Fibroblast of the conjunctiva (primary cell): ENCODE measurements at regions not wholly inside any gene's neighbourhood (a gene's known extent, or its start where the extent isn't known, plus 50 kb on each side); places are given as distances from the start of the nearest gene placed in this dataset.

Experiments used
- DNase-seq: peaks from one replicate; pipeline ENCODE4 v3.0.0-alpha.2; 2010; ENCODE audit warnings: low read depth

DNA sequence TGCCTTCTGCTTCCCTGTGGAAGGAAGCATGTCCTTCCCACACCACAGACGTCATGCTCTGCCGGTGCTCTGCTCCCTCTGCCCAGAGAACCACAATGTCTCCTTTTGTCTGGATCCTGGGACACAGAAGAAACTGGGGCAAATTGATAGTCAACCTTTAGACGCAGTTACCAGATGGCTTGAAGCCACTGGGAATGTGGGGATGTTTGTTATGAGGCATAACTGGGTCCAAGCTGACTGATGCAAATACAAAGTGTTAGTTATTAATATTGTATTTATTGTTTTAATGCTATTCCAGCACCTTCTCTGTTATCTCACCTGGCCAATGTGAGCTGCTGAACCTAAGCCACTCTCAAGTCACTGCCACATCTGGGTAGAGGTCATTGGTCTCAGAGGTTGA, 322.2 kb downstream of the SHANK2 start:
- no peak for DNase-seq

DNA sequence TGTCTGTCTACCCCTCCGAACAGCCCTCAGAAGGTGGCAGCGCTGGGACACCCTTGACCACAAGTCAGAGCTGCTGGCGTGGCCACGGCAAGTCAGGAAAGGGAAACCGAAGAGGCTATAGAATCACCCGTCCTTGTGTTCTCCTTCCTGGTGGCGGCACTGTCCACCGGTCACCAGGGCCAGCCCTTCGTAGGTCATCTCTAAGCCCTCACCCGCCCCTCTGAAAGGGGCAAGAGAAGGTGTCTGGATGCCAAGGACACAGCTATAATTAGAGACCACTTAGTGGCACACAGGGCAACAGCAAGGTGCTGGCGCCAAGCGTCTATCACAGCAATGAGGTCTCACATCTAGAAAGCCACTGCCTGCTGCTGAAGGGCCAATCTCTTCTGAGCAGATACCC, 320.9 kb downstream of the SHANK2 start:
- DNase-seq, result no peak

DNA sequence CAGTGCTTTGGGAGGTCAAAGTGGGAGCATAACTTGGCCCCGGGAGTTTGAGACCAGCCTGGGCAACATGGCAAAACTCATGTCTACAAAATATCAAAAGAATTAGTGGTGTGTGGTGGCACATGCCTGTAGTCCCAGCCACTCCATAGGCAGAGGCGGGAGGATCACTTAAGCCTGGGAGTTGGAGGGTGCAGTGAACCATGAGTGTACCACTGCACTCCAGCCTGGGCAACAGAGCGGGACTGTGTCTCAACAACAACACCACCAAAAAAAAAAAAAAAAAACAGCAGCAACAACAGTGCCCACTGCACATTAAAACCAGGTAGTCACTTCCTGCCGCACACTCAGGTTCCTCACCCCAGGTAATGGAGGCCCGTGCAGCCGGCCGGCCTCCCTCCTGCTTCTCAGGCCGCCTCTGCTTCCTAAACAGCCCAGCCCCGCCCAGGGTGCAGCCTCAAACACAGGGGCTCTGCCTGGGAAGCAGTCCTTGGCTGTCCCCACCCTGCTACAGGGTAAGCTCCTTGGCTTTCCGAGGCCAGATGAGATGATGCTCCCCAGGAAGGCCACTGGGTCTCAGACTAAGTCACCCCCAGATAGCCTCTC, 318.3 kb downstream of the SHANK2 start:
- no peak for DNase-seq

DNA sequence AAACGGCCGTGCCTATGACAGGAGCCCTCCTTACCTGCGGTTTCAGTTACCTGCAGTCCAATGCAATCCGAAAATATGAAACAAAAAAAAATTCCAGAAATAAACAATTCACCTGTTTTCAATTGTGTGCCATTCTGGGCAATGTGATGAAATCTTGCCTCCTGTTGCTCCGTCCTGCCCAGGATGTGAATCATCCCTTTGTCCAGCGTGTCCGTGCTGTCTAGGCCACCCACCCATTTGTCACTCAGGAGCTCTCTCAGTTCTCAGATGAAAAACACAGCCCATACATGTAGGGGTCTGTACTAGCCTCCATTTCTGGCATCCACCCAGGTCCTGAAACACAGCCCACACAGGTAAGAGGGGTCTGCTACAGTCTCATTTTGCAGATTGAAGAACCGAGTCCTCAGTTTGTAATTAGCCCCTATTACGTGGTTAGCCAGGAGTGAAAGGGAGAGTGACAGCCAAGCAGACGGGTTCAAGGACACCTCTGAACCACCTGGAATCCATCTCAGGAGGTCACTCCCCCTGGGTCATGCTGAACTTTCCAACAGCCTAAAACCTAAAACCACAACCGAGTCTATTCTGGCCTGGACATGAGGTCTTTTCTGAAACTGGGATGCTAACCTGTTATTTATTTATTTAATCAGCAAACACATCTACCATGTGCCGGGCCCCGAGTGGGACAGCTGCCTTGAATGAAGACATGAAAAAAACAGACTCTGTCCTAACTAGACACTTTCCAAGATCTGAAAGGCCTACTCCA, 317.2 kb downstream of the SHANK2 start:
- no peak for DNase-seq

DNA sequence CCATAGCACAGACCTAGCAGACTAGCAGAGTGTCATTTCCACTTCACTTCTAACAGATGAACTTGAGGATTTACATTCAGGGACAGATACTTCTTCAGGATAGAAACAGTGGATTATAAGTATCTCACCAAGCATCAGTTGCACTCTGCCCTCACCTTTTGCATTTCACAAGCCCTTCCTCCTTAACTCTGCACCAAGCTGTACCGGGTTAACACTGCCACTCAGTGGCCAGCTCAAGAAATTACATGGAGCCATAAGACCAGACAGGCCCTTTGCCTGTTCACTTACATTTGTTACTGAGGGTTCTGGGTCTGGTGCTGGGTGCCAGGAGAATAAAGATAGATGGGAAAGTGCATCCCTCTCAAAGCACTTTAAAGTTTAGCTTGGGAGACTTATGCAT, 309.8 kb downstream of the SHANK2 start:
- DNase-seq, result no peak

DNA sequence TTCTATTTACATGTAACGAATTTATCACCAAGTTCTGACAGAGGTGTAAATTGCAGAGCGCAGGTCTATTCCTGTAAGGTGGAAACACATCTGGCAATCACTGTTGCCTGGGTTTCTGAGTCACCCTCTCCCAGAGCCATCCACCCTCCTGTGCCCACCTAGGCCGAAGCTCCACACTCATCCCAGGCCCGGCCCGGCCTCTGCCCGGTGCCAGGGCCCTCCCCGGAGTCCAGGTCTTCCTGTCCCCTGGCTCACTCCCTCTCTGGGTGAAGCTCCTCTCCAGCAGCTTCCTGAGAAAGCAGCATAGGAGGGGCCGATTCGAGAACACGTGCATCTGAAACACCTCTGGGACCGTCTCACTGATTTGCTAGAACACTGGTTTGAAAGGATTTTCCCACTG, 308.2 kb downstream of the SHANK2 start:
- no peak for DNase-seq

DNA sequence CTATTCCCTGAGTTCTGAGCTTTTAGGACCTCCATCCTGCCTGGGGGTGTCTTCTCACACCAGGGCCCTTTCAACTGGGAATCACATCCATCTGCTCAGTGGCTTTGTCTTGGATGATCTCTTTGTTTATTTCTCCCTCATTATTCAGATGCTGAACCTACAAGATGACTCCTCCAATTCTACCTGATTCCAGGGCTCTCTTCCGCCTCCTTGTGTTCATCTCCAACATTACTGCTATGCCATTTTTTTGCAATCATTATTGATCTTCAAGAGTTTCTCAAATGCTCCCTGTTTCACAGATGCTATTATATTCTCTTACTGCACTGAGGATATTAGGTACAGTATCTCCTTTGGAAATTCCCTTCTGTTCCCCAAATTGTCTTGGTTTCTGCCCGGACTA, 307.7 kb downstream of the SHANK2 start:
- DNase-seq, result no peak

DNA sequence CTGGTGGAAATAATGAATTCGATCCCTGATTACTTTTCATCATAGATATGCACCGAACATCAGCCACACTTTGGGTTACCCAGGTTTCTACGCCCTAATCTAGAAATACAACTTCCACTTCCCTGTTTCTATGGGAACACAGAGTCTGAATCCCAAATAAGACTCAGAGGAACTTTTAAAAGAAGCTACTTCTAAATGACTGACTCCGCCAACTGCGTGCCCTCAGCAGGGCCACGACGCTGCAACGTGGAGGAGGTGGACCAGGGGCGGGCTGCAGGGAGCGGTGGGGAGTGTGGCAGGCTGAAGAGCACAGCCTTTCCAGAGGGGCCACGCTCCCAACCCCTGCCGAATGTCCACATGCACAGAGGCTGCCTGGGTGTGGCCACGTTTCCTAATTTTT, 304.0 kb downstream of the SHANK2 start:
- DNase-seq, result no peak

DNA sequence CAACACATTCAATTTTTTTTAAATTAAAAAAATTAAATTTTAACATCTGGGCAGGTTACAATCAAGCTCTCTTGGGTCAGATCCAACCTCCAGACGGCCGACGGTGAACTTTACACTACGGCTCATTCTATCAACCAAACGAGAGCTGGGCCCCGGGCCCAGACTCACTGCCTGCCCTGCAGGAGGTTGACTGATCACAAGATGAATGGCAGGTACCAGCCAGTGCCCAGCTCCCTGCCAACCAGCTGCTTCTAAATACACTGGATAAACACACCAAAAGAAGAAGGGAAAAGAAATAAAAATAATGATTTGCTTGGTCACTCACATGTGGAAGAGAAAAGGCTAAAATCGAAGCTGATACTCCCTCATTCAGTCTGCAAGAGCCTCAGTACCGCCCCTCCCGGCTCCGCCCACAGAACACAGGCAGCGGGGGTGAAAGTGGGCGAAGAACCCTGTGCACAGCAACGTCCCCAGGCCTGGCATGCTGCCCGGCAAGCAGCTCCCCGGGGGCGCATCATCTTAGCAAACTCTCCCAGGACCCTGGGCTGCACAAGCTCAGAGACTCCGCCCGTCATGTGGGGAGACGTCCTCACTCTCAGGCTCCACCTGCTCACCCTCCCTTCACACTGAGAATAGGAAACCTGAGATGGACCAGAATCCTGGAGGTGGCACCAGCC, 303.4 kb downstream of the SHANK2 start:
- DNase-seq, result no peak

DNA sequence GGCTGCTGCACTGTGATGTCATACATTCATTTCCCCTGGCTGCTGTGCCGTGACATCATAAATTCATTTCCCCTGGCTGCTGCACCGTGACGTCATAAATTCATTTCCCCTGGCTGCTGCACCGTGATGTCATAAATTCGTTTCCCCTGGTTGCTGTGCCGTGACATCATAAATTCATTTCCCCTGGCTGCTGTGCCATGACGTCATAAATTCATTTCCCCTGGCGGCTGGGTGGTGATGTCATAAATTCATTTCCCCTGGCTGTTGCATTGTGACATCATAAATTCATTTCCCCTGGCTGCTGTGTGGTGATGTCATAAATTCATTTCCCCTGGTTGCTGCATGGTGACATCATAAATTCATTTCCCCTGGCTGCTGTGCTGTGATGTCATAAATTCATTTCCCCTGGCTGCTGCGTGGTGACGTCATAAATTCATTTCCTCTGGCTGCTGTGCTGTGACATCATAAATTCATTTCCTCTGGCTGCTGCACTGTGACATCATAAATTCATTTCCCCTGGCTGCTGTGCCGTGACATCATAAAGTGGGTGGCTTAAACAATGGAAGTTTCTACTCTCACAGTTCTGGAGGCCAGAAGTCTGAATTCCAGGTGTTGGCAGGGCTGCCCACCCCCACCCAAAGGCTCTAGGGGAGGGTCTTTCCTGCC, 301.1 kb downstream of the SHANK2 start:
- DNase-seq, result no peak

DNA sequence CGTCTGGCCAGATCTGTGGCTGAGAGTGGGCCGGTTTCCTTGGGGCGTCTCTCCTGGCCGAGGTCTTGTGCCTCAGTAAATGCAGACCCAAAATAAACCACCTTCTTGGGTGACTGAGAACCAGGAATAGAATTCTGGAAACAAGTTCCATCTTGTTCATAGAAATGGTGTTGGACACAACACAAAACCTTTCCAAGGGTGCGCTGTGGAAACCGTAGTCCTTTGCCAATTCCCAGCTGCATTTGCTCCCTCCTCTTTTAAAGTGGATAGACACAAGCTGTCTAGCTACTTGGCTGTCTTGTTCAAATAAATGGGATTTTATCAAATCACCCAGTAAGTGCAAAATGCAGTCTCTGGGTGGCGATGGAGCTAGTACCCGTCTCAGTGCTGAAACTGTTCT, 300.2 kb downstream of the SHANK2 start:
- no peak for DNase-seq

DNA sequence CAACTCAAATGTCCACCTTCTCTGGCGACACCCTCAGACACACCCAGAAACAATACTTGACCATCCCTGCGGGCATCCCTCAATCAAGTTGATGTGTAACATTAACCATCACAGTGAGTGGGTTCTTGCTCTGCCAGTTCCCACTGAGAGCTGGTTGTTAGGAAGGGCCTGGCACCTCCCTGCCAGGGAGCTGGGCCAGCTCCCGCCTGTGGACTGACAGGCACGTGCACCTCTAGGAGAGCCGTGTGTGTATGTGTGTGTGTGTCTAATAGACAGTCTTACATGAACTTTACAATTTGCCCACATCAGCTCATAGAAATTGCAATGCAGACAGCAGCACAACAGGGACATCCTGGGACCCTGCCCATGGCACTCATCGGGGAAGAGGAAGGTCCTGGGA, 298.7 kb downstream of the SHANK2 start:
- DNase-seq, result no peak

DNA sequence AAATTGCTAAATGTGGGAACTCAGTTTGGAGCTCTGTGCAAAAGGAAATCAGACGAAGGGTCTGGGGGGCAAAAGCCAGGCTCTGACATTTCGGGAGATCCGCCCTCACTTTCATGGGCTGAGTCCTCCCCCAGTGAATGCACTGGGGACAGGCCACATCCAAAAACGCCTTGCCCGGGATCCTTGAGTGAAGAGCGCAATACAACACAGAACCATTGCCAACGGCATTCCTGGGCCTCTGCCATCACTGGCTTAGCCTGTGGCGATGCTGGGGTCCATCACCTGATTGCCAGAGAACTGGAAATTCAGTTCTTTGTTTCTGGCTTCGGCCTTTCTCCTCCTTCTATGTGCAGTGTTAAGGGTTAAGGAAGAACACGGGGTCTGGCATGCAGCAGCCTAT, 297.9 kb downstream of the SHANK2 start:
- DNase-seq, result no peak
